ENCODE measurements at regions not wholly inside any gene's neighbourhood (a gene's known extent, or its start where the extent isn't known, plus 50 kb on each side); places are given as distances from the start of the nearest gene placed in this dataset.

- Histone ChIP-seq H3K27me3 (no peaks in the 10 kb centered on the region), H3K9me3 (no peaks in the 10 kb centered on the region), H3K27ac (no peak overlapping the region), H3K4me3 (no peak overlapping the region), H3K36me3 (ENCODE audit: low read depth, missing control alignments) (no peaks in the 10 kb centered on the region), H3K4me1 (no peaks in the 10 kb centered on the region)
- 88 to 94% methylated on average over 3 of the region's 3 CpGs for WGBS, 2 donors
- TF ChIP-seq POLR2A (IDR thresholded peaks at IDR 0.05) (no peak), CTCF (IDR thresholded peaks at IDR 0.05) (no peak)
- intact Hi-C loops (cut with DNase I; ENCODE audit: low total_unique reads), result no loop called here
- DNase-seq, result no peak
These were observed 562.5 kb downstream of the LMO7 start for GRCh38 chr13:76198568-76199163.

GRCh38 chr13:76189882-76190519 lies 553.9 kb downstream of the LMO7 start:
- H3K4me3 ChIP-seq, result peak overlapping the region; percentile 15 to 26
- WGBS, 2 donors, result 64 to 65% methylated on average over 9 to 48 of the region's 48 CpGs
- intact Hi-C loops (cut with DNase I; ENCODE audit: low total_unique reads), result no loop called here
- H3K9me3 ChIP-seq, result no peaks in the 10 kb centered on the region
- DNase-seq, result peak; percentile 16
- no peak for TF ChIP-seq CTCF (IDR thresholded peaks at IDR 0.05)
- TF ChIP-seq POLR2A (IDR thresholded peaks at IDR 0.05), result no peak
- H3K27me3 ChIP-seq, result no peaks in the 10 kb centered on the region
- H3K4me1 ChIP-seq, result no peaks in the 10 kb centered on the region
- H3K36me3 ChIP-seq (ENCODE audit: low read depth, missing control alignments), result no peaks in the 10 kb centered on the region
- no peak overlapping the region for H3K27ac ChIP-seq

- 72 to 75% methylated on average over 5 of the region's 5 CpGs for WGBS, 2 donors
- DNase-seq, result no peak
- H3K4me1 ChIP-seq, result no peaks in the 10 kb centered on the region
- no peaks in the 10 kb centered on the region for H3K27me3 ChIP-seq
- no peak for TF ChIP-seq POLR2A (IDR thresholded peaks at IDR 0.05)
- TF ChIP-seq CTCF (IDR thresholded peaks at IDR 0.05), result no peak
- H3K27ac ChIP-seq, result no peak overlapping the region
- intact Hi-C loops (cut with DNase I; ENCODE audit: low total_unique reads), result no loop called here
- H3K36me3 ChIP-seq (ENCODE audit: low read depth, missing control alignments), result no peaks in the 10 kb centered on the region
- no peaks in the 10 kb centered on the region for H3K9me3 ChIP-seq
- H3K4me3 ChIP-seq, result no peak overlapping the region
These were observed 540.0 kb downstream of the LMO7 start for GRCh38 chr13:76175961-76176725.

GRCh38 chr13:76168661-76169060 lies 532.5 kb downstream of the LMO7 start:
- Histone ChIP-seq H3K4me1 (peaks cover 14% of the 10 kb centered on the region), H3K9me3 (no peaks in the 10 kb centered on the region), H3K27ac (no peak overlapping the region), H3K27me3 (no peaks in the 10 kb centered on the region), H3K36me3 (ENCODE audit: low read depth, missing control alignments) (no peaks in the 10 kb centered on the region), H3K4me3 (no peak overlapping the region)
- intact Hi-C loops (cut with DNase I; ENCODE audit: low total_unique reads), result no loop called here
- TF ChIP-seq POLR2A (IDR thresholded peaks at IDR 0.05) (no peak), CTCF (IDR thresholded peaks at IDR 0.05) (no peak)
- no peak for DNase-seq
- 79 to 89% methylated on average over 3 of the region's 3 CpGs for WGBS, 2 donors

Data from testis (tissue), 2 donors.